ENCODE measurements at regions not wholly inside any gene's neighbourhood (a gene's known extent, or its start where the extent isn't known, plus 50 kb on each side); places are given as distances from the start of the nearest gene placed in this dataset.

- Histone ChIP-seq H3K27ac (no peak overlapping the region), H3K36me3 (no peaks in the 10 kb centered on the region), H3K4me3 (no peak overlapping the region), H3K27me3 (no peaks in the 10 kb centered on the region), H3K9me3 (no peaks in the 10 kb centered on the region), H3K4me1 (no peaks in the 10 kb centered on the region)
- TF ChIP-seq, protein P1, sequence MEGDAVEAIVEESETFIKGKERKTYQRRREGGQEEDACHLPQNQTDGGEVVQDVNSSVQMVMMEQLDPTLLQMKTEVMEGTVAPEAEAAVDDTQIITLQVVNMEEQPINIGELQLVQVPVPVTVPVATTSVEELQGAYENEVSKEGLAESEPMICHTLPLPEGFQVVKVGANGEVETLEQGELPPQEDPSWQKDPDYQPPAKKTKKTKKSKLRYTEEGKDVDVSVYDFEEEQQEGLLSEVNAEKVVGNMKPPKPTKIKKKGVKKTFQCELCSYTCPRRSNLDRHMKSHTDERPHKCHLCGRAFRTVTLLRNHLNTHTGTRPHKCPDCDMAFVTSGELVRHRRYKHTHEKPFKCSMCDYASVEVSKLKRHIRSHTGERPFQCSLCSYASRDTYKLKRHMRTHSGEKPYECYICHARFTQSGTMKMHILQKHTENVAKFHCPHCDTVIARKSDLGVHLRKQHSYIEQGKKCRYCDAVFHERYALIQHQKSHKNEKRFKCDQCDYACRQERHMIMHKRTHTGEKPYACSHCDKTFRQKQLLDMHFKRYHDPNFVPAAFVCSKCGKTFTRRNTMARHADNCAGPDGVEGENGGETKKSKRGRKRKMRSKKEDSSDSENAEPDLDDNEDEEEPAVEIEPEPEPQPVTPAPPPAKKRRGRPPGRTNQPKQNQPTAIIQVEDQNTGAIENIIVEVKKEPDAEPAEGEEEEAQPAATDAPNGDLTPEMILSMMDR (IDR thresholded peaks at IDR 0.05) = no peak
- intact Hi-C loops (cut with DNase I) = no loop called here
- DNase-seq (ENCODE audit: low spot score in 2 of 2) = no peak
Measured at GRCh38 chr7:153530441-153530840, 521.8 kb upstream of the DPP6 start.

- Histone ChIP-seq H3K4me1 (no peaks in the 10 kb centered on the region), H3K9me3 (no peaks in the 10 kb centered on the region), H3K4me3 (no peak overlapping the region), H3K36me3 (no peaks in the 10 kb centered on the region), H3K27ac (no peak overlapping the region), H3K27me3 (no peaks in the 10 kb centered on the region)
- TF ChIP-seq, protein P1 (IDR thresholded peaks at IDR 0.05) = no peak
- no peak for DNase-seq (ENCODE audit: low spot score in 2 of 2)
- intact Hi-C loops (cut with DNase I) = no loop called here
Measured at GRCh38 chr7:153532326-153532725, 519.9 kb upstream of the DPP6 start.

DNA sequence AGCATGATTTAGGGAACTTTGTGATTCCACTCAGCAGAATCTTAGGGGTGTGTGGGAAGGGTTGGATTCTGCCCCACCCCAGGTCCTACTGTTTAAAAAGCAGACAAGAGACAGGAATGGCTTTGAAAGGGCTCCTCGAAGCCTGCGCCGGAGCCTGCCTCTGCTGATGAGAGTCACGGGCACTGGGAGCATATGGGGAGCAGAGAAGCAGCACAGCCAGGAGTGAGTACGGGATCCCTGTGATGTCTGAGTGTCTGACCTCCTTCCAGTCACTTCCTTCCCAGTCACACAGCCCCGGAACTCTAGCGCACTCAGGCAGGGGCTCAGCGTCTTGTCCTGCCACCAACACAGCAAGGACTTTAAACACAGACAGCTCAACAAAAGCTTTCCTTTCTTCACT lies 514.9 kb upstream of the DPP6 start:
- H3K4me3 ChIP-seq = no peak overlapping the region
- intact Hi-C loops (cut with DNase I) = no loop called here
- TF ChIP-seq, protein P1 (IDR thresholded peaks at IDR 0.05) = no peak

GRCh38 chr7:153541903-153542302 lies 510.3 kb upstream of the DPP6 start:
- no peak overlapping the region for H3K4me3 ChIP-seq
- H3K27ac ChIP-seq = no peak overlapping the region
- no peak for DNase-seq (ENCODE audit: low spot score in 2 of 2)
- intact Hi-C loops (cut with DNase I) = no loop called here
- H3K36me3 ChIP-seq = no peaks in the 10 kb centered on the region
- TF ChIP-seq, protein P1 (IDR thresholded peaks at IDR 0.05) = no peak
- H3K27me3 ChIP-seq = no peaks in the 10 kb centered on the region
- no peaks in the 10 kb centered on the region for H3K4me1 ChIP-seq
- H3K9me3 ChIP-seq = no peaks in the 10 kb centered on the region

More for the DNA sequence above, 514.9 kb upstream of the DPP6 start:
- no peaks in the 10 kb centered on the region for H3K27me3 ChIP-seq
- H3K9me3 ChIP-seq = no peaks in the 10 kb centered on the region
- no peak for DNase-seq (ENCODE audit: low spot score in 2 of 2)
- no peaks in the 10 kb centered on the region for H3K4me1 ChIP-seq
- no peak overlapping the region for H3K27ac ChIP-seq
- H3K36me3 ChIP-seq = no peaks in the 10 kb centered on the region

- intact Hi-C loops (cut with DNase I) = no loop called here
- Histone ChIP-seq H3K4me3 (no peak overlapping the region), H3K4me1 (no peaks in the 10 kb centered on the region), H3K36me3 (no peaks in the 10 kb centered on the region), H3K27ac (no peak overlapping the region), H3K27me3 (no peaks in the 10 kb centered on the region), H3K9me3 (no peaks in the 10 kb centered on the region)
- TF ChIP-seq, protein P1 (IDR thresholded peaks at IDR 0.05) = no peak
- DNase-seq (ENCODE audit: low spot score in 2 of 2) = no peak
Measured at GRCh38 chr7:153543232-153543631, 509.0 kb upstream of the DPP6 start.

- no peak for DNase-seq (ENCODE audit: low spot score in 2 of 2)
- Histone ChIP-seq H3K27ac (no peak overlapping the region), H3K4me1 (no peaks in the 10 kb centered on the region), H3K9me3 (no peaks in the 10 kb centered on the region), H3K4me3 (no peak overlapping the region), H3K27me3 (no peaks in the 10 kb centered on the region), H3K36me3 (no peaks in the 10 kb centered on the region)
- intact Hi-C loops (cut with DNase I) = no loop called here
- TF ChIP-seq, protein P1 (IDR thresholded peaks at IDR 0.05) = no peak
Measured at GRCh38 chr7:153550173-153550572, 502.0 kb upstream of the DPP6 start.
